Tibial nerve (tissue), 3 donors: ENCODE measurements at regions not wholly inside any gene's neighbourhood (a gene's known extent, or its start where the extent isn't known, plus 50 kb on each side); places are given as distances from the start of the nearest gene placed in this dataset.

Source experiments
- CTCF ChIP-seq, 5 experiments: fragments of 200-600 bp in 3 of 5; fragments of 450-650 bp in 2 of 5; sonication (generic) in 3 of 5; IDR thresholded peaks; one replicate each; pipeline ENCODE4 v1.5.1; 2016 to 2019; ENCODE audit warnings: antibody characterized with exemption in 5 of 5, mild to moderate bottlenecking in 3 of 5, moderate library complexity in 2 of 5
- POLR2A ChIP-seq, 2 donors: fragments of 450-650 bp; IDR thresholded peaks; one replicate each; pipeline ENCODE4 v1.6.1; 2017; ENCODE audit warnings: antibody characterized with exemption in 2 of 2, mild to moderate bottlenecking in 2 of 2, moderate library complexity in 2 of 2

GRCh38 chr1:67544921-67545320 lies 114.7 kb upstream of the SERBP1 start:
- TF ChIP-seq CTCF (IDR thresholded peaks at IDR 0.05) (no peak), POLR2A (IDR thresholded peaks at IDR 0.05) (no peak)
